ENCODE measurements at regions not wholly inside any gene's neighbourhood (a gene's known extent, or its start where the extent isn't known, plus 50 kb on each side); places are given as distances from the start of the nearest gene placed in this dataset.

GRCh38 chr3:34942256-34942655, 697.1 kb upstream of the ARPP21 start:
- in situ Hi-C loops (cut with HindIII; ENCODE audit: low pct_unique_long_range_greater_than_20kb, low sequenced_read_pairs) (no loop called here), intact Hi-C loops (cut with micrococcal nuclease; ENCODE audit: unreplicated experiment) (no loop called here)
- ChIA-PET CTCF (no interaction called here), POLR2A (no interaction called here)
- no peaks in the 10 kb centered on the region for H3K9me3 ChIP-seq (ENCODE audit: control insufficient read depth, insufficient read depth, low read depth, low read length)
- H3K27ac ChIP-seq (ENCODE audit: low read length), result no peak overlapping the region
- H3K4me1 ChIP-seq (ENCODE audit: control insufficient read depth, insufficient read depth, low read length), result no peaks in the 10 kb centered on the region
- DNase-seq (ENCODE audit: low read depth, low spot score), result no peak
- H3K4me3 ChIP-seq (ENCODE audit: low read depth in 2 of 2, low read length in 2 of 2), result no peak overlapping the region
- no peaks in the 10 kb centered on the region for H3K36me3 ChIP-seq (ENCODE audit: control insufficient read depth, insufficient read depth, low read length)
- TF ChIP-seq REST (IDR thresholded peaks at IDR 0.05; ENCODE audit: insufficient read depth in 1 of 2, low read depth in 2 of 2, low read length in 1 of 2) (no peak), POLR2AphosphoS5 (IDR thresholded peaks at IDR 0.05; ENCODE audit: low read depth, low read length) (no peak), SIN3A (IDR thresholded peaks at IDR 0.05; ENCODE audit: borderline replicate concordance, insufficient read depth, low read depth, low read length) (no peak), CTCF (IDR thresholded peaks at IDR 0.05) (no peak), TCF7L2 (IDR thresholded peaks at IDR 0.05; ENCODE audit: low read depth, low read length) (no peak)
- no peaks in the 10 kb centered on the region for H3K27me3 ChIP-seq (ENCODE audit: control insufficient read depth, insufficient read depth, low read length)
- no peak for ATAC-seq
- no TSS peak for BruUV-seq (replicated peaks)

GRCh38 chr3:34947834-34948233, 691.5 kb upstream of the ARPP21 start:
- Histone ChIP-seq H3K27ac (ENCODE audit: low read length) (no peak overlapping the region), H3K4me1 (ENCODE audit: control insufficient read depth, insufficient read depth, low read length) (no peaks in the 10 kb centered on the region), H3K27me3 (ENCODE audit: control insufficient read depth, insufficient read depth, low read length) (no peaks in the 10 kb centered on the region), H3K36me3 (ENCODE audit: control insufficient read depth, insufficient read depth, low read length) (no peaks in the 10 kb centered on the region), H3K4me3 (ENCODE audit: low read depth in 2 of 2, low read length in 2 of 2) (no peak overlapping the region), H3K9me3 (ENCODE audit: control insufficient read depth, insufficient read depth, low read depth, low read length) (no peaks in the 10 kb centered on the region)
- intact Hi-C loops (cut with micrococcal nuclease; ENCODE audit: unreplicated experiment), result no loop called here
- in situ Hi-C loops (cut with HindIII; ENCODE audit: low pct_unique_long_range_greater_than_20kb, low sequenced_read_pairs), result no loop called here
- TF ChIP-seq CTCF (IDR thresholded peaks at IDR 0.05), result no peak
- no peak for TF ChIP-seq REST (IDR thresholded peaks at IDR 0.05; ENCODE audit: insufficient read depth in 1 of 2, low read depth in 2 of 2, low read length in 1 of 2)
- TF ChIP-seq SIN3A (IDR thresholded peaks at IDR 0.05; ENCODE audit: borderline replicate concordance, insufficient read depth, low read depth, low read length), result no peak
- TF ChIP-seq TCF7L2 (IDR thresholded peaks at IDR 0.05; ENCODE audit: low read depth, low read length), result no peak
- TF ChIP-seq POLR2AphosphoS5 (IDR thresholded peaks at IDR 0.05; ENCODE audit: low read depth, low read length), result no peak
- ChIA-PET POLR2A (no interaction called here), CTCF (no interaction called here)
- DNase-seq (ENCODE audit: low read depth, low spot score) (no peak), ATAC-seq (no peak)
- BruUV-seq (replicated peaks), result no TSS peak
